ENCODE measurements at regions not wholly inside any gene's neighbourhood (a gene's known extent, or its start where the extent isn't known, plus 50 kb on each side); places are given as distances from the start of the nearest gene placed in this dataset.

- TF ChIP-seq POLR2AphosphoS5 (IDR thresholded peaks at IDR 0.05) (no peak), POLR2A (IDR thresholded peaks at IDR 0.05) (no peak), CTCF (IDR thresholded peaks at IDR 0.05) (no peak), EP300 (IDR thresholded peaks at IDR 0.05; ENCODE audit: low read depth) (no peak)
Observed at GRCh38 chr14:85313560-85314207, 216.3 kb upstream of the FLRT2 start.

All from transverse colon (tissue), 4 donors.